HG03571 (cell line): ENCODE measurements at regions not wholly inside any gene's neighbourhood (a gene's known extent, or its start where the extent isn't known, plus 50 kb on each side); places are given as distances from the start of the nearest gene placed in this dataset.

Experiments
- ATAC-seq: cut with Tn5 transposase; IDR thresholded peaks from one replicate; pipeline ENCODE4 v1.9.1; 2021; ENCODE audit not compliant: unreplicated experiment

GRCh38 chr5:5816960-5817359, 394.5 kb downstream of the ICE1 start:
- ATAC-seq, result no peak

DNA sequence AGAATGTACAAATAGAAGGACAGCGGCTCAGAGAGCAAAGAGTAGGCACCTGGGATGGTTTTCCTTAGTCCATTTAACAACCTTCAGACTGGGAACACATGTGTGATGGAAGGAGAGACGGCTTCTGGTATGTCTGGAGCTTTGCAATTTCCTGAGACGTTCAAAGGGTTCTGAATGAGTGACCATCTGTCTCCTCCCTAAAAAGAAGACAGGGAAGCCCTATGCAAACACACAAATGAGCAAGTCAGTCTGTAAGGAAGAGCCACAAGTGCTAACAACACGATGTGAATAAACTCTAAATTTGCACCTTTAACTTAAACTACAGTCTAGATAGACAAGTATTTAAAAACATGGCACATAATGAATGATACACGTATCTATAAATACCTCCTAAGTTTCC, 391.0 kb downstream of the ICE1 start:
- ATAC-seq, result no peak

GRCh38 chr5:5810461-5810860, 388.0 kb downstream of the ICE1 start:
- no peak for ATAC-seq

- ATAC-seq, result no peak
These were observed 383.4 kb downstream of the ICE1 start for GRCh38 chr5:5805916-5806315.

GRCh38 chr5:5804478-5805233, 382.2 kb downstream of the ICE1 start:
- no peak for ATAC-seq

DNA sequence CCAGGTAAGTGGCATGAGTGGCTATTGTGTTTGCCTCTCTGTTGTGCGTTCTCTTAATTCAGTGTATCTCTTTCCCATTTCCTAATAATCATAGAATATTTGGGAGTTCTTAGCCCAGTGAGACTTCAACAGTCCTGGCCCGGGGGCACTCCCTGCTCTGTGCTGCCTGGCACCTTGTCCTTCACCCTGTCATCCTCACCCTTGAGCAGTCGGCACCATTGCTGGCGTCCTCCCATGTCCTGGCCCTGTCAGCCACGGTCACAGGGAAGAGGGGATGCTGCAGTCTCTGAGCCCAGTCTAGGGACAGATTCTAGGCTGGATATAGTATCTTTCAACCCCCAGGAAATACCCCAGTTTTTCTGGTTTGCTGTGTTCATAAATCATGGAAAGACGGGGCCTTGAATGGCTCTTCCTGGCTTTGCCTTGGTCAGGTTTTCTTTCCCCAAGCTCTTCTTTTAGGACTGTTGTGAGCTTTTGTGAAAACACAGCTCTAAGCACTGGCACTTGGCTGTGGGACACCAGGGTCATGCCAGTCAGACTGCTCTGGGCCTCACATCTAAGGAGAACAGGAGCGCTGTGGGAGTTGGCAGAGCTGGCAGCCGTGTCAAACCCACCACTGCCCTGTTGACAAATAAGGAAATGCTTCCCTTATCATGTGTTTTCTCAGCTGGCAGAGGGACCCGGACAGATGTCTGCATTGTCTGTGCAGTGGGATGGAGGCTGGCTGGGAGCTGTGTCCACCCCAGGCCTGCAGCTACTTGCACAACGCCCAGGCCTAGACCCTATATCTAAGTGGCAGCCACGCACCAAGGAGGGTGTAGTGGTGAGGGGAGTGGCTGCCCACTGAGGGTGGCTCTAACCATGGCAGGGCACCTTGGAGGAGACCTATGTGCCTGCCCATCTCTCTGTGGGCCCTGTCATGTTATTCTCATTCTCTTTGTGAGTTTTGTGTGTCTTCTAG, 378.6 kb downstream of the ICE1 start:
- ATAC-seq, result no peak

- ATAC-seq, result no peak
These were observed 377.3 kb downstream of the ICE1 start for GRCh38 chr5:5799826-5800225.

- no peak for ATAC-seq
These were observed 376.8 kb downstream of the ICE1 start for GRCh38 chr5:5799229-5799628.

- ATAC-seq, result no peak
These were observed 376.0 kb downstream of the ICE1 start for GRCh38 chr5:5798462-5798861.

DNA sequence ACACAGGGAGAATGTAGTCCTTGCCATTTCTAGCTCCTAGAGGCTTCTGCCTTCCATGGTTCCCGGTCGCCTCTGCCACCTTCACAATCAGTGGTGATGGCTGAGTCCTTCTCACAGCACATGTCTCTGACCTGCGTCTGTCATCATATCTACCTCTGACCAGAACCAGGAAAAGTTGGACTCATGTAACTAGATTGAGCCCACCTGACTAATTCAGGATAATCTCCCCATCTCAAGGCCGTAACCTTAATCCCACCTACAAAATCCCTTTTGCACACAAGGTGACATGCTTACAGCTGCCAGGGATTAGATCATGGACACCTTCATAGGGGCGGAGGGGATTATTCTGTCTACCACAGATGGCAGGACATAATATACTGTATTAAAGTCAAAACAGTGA, 375.6 kb downstream of the ICE1 start:
- ATAC-seq, result no peak

DNA sequence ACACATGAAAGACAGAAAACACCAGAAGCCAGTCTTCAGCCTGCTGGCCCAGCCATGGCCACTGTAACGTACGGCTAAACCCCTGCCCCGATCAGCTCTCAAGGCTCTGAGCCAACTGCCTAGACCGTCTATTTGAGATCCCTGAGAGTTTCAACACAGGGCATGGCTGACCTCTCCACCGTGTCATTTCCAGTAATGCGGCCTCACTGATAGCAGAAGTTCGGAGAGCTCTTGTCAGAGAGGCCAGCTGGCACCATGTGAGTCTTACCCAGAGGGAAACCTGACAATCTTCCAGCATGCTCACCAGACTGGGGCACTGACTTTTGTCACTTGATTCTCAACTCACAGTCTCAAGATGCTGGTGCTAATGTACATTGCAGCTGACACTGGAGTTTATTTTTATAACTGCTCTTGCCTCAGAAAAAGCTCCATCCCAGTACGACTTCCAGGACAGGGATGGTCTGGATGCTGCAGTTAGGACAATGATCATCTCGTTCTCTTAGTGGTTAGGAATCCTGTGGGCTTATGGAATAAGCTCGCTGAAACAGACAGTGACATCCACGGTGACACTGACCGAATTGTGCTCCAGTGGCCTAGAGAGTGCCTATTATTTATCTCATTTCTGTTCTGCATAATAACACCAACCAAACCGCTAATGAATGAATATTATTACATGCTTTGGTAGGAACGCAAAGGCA, 372.7 kb downstream of the ICE1 start:
- no peak for ATAC-seq

GRCh38 chr5:5794118-5794560, 371.7 kb downstream of the ICE1 start:
- ATAC-seq, result no peak

GRCh38 chr5:5793242-5794117, 371.0 kb downstream of the ICE1 start:
- ATAC-seq, result no peak

- ATAC-seq, result no peak
These were observed 369.6 kb downstream of the ICE1 start for GRCh38 chr5:5792106-5792505.

DNA sequence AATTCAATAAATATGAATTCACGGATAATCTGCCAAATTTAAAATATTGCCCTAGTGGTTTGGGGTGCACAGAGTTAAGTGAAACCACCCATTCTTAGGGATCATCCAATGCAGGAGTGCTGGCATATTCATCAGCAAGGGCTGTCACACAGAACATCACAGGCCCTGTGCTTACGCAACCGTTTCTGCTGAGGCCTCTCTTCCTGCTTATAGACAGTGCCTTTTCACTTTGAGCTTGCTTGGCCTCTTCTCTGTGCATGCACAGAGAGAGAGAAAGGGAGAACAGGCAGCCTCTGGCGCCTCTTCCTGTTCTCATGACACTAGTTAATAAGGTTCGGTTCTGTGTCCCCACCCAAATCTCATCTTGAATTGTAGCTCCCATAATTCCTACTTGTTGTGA, 366.3 kb downstream of the ICE1 start:
- ATAC-seq, result no peak

- ATAC-seq, result no peak
These were observed 364.9 kb downstream of the ICE1 start for GRCh38 chr5:5787373-5787772.

DNA sequence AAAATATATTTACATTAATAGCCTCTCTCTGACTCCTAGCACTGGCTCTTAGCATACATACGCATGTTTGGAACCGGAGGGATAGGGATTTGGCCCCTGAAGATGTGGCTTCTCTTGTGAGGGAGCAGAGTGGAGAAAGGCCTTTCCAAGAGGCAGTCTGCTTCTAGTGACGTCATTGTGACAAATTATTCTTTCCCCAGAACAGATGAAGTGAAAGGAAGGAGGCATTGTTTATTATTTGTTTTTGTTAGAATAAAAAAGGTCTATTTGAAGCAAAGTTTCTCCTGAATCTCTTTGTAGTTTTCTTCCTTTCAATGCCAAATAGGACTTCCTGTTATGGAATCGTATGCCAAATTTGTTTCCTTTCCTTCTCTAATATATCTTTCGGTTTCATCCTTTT, 361.6 kb downstream of the ICE1 start:
- ATAC-seq, result no peak

DNA sequence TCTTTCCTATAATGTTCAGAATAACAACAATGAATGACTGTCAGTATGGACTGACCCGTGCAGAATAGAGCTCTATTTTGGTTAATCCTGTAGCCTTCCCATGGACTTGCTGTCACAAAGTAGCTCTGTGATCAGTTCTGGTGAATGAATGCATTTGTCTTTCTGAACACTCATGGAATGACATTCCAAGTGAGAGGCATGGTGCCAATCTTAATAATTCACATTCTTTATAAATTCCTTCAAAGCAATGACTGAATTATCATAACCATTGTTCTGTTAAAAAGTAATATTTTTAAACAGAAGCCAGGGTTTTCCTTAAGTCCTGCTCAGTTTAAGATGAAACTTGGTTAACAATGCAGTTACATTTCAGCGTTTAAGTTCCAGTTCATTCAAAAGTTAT, 360.5 kb downstream of the ICE1 start:
- no peak for ATAC-seq

- ATAC-seq, result no peak
These were observed 359.9 kb downstream of the ICE1 start for GRCh38 chr5:5782402-5782801.

- ATAC-seq, result no peak
These were observed 358.9 kb downstream of the ICE1 start for GRCh38 chr5:5781335-5781734.

- no peak for ATAC-seq
These were observed 357.8 kb downstream of the ICE1 start for GRCh38 chr5:5780253-5780652.
